Ishikawa (cell line): ENCODE measurements at regions not wholly inside any gene's neighbourhood (a gene's known extent, or its start where the extent isn't known, plus 50 kb on each side); places are given as distances from the start of the nearest gene placed in this dataset.

Source experiments
- CEBPB ChIP-seq: IDR thresholded peaks from 2 replicates; pipeline ENCODE4 v1.6.1; 2012
- CREB1 ChIP-seq: IDR thresholded peaks from 2 replicates; pipeline ENCODE4 v1.6.1; 2012; ENCODE audit warnings: low read depth
- EGR1 ChIP-seq: IDR thresholded peaks from 2 replicates; pipeline ENCODE4 v1.6.1; 2012
- EP300 ChIP-seq: IDR thresholded peaks from 2 replicates; pipeline ENCODE4 v1.6.1; 2012; ENCODE audit warnings: borderline replicate concordance
- FOXM1 ChIP-seq: IDR thresholded peaks from 2 replicates; pipeline ENCODE4 v1.6.1; 2012; ENCODE audit warnings: low read depth, borderline replicate concordance
- MAX ChIP-seq: IDR thresholded peaks from 2 replicates; pipeline ENCODE4 v1.6.1; 2012
- NFIC ChIP-seq: IDR thresholded peaks from 2 replicates; pipeline ENCODE4 v1.6.1; 2012
- RAD21 ChIP-seq: IDR thresholded peaks from 2 replicates; pipeline ENCODE4 v1.6.1; 2012; ENCODE audit warnings: low read depth
- TAF1 ChIP-seq: IDR thresholded peaks from 2 replicates; pipeline ENCODE4 v1.6.1; 2012; ENCODE audit warnings: low read depth, mild to moderate bottlenecking
- TCF12 ChIP-seq: IDR thresholded peaks from 2 replicates; pipeline ENCODE4 v1.6.1; 2012; ENCODE audit warnings: low read depth
- TEAD4 ChIP-seq: IDR thresholded peaks from 2 replicates; pipeline ENCODE4 v1.6.1; 2012
- YY1 ChIP-seq: IDR thresholded peaks from 2 replicates; pipeline ENCODE4 v1.6.1; 2012; ENCODE audit warnings: low read depth
- ZBTB7A ChIP-seq: IDR thresholded peaks from 2 replicates; pipeline ENCODE4 v1.6.1; 2012; ENCODE audit warnings: low read depth
- TF ChIP-seq, protein P1 (sequence below): IDR thresholded peaks from 2 replicates; pipeline ENCODE4 v1.6.1; 2012; ENCODE audit warnings: low read depth, mild to moderate bottlenecking
- TF ChIP-seq, protein P2 (sequence below): IDR thresholded peaks from 2 replicates; pipeline ENCODE4 v1.6.1; 2012

DNA sequence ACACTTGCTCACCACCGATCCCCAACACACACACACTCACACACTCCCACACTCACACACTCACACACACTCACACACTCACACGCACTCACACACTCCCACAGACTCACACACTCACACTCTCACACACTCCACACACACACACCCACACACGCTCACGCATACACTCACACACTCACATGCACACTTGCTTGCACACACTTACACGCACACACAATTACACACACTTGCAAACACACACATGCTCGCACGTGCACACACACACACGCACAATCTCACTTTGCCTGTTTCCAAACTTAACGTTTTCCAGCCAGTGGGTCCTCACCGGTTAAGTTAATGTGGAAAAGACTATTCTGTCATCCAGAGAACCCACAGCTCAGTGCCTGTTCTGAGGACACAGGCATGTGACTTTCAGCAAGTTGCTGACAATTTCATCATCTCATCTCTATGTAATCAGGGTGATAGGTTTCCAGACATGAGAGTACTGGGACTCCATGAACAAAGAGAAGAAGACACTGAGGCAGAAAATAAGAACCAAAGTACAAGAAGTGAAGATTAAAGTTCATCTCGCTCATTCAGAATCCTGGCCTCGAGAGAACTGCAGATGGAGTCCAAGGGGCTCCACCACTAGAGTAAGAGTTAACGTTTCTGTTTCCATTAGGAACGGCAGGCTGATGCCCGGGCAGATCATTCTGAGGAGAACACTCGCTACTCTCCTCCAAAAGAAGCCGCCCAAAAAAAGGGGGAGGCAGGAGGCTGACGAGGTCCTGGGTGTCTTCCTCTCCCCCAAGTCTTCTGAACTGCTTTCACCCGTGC is 153.2 kb upstream of the FRG1 start:
- TF ChIP-seq ZBTB7A (no peak), YY1 (no peak), TCF12 (no peak), CEBPB (no peak), RAD21 (no peak), EGR1 (no peak)
- TF ChIP-seq, protein P1, sequence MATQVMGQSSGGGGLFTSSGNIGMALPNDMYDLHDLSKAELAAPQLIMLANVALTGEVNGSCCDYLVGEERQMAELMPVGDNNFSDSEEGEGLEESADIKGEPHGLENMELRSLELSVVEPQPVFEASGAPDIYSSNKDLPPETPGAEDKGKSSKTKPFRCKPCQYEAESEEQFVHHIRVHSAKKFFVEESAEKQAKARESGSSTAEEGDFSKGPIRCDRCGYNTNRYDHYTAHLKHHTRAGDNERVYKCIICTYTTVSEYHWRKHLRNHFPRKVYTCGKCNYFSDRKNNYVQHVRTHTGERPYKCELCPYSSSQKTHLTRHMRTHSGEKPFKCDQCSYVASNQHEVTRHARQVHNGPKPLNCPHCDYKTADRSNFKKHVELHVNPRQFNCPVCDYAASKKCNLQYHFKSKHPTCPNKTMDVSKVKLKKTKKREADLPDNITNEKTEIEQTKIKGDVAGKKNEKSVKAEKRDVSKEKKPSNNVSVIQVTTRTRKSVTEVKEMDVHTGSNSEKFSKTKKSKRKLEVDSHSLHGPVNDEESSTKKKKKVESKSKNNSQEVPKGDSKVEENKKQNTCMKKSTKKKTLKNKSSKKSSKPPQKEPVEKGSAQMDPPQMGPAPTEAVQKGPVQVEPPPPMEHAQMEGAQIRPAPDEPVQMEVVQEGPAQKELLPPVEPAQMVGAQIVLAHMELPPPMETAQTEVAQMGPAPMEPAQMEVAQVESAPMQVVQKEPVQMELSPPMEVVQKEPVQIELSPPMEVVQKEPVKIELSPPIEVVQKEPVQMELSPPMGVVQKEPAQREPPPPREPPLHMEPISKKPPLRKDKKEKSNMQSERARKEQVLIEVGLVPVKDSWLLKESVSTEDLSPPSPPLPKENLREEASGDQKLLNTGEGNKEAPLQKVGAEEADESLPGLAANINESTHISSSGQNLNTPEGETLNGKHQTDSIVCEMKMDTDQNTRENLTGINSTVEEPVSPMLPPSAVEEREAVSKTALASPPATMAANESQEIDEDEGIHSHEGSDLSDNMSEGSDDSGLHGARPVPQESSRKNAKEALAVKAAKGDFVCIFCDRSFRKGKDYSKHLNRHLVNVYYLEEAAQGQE, result no peak
- TF ChIP-seq, protein P2, sequence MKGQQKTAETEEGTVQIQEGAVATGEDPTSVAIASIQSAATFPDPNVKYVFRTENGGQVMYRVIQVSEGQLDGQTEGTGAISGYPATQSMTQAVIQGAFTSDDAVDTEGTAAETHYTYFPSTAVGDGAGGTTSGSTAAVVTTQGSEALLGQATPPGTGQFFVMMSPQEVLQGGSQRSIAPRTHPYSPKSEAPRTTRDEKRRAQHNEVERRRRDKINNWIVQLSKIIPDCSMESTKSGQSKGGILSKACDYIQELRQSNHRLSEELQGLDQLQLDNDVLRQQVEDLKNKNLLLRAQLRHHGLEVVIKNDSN, result no peak

DNA sequence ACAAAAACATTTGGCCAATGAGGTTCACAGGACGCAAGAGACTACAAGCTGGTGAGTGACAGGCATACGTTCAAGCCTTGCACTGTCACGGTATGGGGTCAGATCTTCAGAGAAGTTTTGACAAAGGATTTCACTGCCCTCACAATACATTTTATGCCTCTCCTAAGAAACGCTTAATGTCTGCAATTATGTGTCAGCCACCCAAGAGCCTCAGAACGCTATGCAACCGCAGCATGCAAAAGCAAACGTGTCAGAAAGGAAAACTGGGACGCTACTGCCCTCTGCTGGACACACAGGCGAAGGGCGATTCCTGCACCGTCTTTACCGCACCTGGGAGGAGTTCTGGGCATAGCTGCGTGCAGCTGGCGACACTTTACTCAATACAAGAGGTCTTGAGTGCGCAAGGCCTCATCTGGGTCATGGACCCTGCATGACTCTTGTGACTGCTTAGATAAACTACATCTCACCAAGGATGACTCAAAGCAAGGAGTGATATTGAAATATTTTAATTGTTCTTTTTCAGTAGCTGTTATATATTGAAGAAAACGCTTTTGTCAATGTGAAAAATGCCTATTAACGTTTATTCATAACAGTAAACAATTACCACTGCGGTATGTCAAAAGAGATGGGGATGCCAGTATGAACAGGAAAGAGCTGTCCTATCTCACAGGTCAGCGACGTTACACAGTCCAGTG is 147.6 kb upstream of the FRG1 start:
- TF ChIP-seq RAD21 (peak; percentile 89), NFIC (no peak), ZBTB7A (no peak), YY1 (no peak), TEAD4 (no peak), CEBPB (no peak), CREB1 (no peak)
- TF ChIP-seq, protein P2, result no peak

DNA sequence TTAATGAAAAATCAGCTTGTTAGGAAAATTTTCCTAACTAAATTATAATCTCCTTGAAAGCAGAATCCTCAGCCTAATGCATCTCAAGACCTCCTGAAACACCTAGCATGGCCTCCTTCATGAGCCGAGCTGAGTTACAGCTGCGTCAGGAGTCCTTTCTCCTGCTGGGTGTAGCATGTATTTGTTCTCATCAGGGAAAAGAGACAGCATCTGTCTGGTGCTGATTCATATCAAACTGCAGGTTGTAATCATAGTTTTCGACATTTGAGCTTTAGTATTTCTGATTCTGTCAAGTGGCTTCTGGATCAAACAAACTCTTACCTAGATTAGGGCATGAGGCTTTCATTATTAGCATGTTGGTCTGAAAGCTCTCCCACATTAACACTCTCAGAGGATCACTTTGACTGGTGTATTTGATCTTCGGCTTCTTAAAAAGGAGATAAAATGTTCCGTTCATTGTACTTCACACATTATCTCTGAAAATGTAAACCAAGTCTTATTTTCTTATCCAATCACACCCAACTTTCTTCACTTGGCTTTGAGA is 140.1 kb upstream of the FRG1 start:
- TF ChIP-seq TCF12 (no peak), NFIC (no peak), FOXM1 (no peak), RAD21 (no peak), EGR1 (no peak), MAX (no peak), CEBPB (no peak), TEAD4 (no peak), ZBTB7A (no peak), TAF1 (no peak), CREB1 (no peak), YY1 (no peak), EP300 (no peak)
- TF ChIP-seq, protein P2, result no peak
- TF ChIP-seq, protein P1, result no peak

- no peak for TF ChIP-seq CEBPB
- peak; percentile 16; the same call in 1 of the 2 replicates for TF ChIP-seq RAD21
These were observed 137.8 kb upstream of the FRG1 start for GRCh38 chr4:189802884-189803283.

GRCh38 chr4:189804894-189805293 is 135.8 kb upstream of the FRG1 start:
- TF ChIP-seq NFIC, result no peak
- no peak for TF ChIP-seq EGR1
- no peak for TF ChIP-seq YY1
- TF ChIP-seq MAX, result no peak
- TF ChIP-seq, protein P1, result no peak
- no peak for TF ChIP-seq TAF1
- TF ChIP-seq CEBPB, result no peak
- TF ChIP-seq FOXM1, result no peak
- TF ChIP-seq CREB1, result no peak
- TF ChIP-seq ZBTB7A, result no peak
- TF ChIP-seq, protein P2, result no peak
- TF ChIP-seq TCF12, result no peak
- TF ChIP-seq RAD21, result no peak
- TF ChIP-seq TEAD4, result no peak
- TF ChIP-seq EP300, result no peak
